ENCODE measurements at regions not wholly inside any gene's neighbourhood (a gene's known extent, or its start where the extent isn't known, plus 50 kb on each side); places are given as distances from the start of the nearest gene placed in this dataset.

DNA sequence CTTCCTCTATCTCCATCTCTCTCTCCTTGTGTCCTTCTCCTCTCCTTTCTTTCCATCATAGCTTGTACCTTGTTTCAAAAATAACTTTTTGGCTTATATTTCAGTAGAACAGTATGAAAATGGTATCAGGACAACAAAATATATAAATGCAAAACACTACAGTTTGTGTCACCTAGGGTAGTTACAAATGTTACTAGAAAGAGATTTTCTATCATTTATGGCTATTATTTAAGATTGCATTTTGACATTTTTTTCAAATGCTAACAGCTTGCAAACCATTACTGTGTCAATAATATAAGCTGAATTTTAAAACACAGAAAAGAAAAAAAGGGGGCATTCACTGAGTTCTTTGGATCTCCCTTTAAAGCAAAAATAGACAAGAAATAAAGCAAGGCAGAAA is 392.3 kb upstream of the LRRC4C start:
- TF ChIP-seq, protein P1, sequence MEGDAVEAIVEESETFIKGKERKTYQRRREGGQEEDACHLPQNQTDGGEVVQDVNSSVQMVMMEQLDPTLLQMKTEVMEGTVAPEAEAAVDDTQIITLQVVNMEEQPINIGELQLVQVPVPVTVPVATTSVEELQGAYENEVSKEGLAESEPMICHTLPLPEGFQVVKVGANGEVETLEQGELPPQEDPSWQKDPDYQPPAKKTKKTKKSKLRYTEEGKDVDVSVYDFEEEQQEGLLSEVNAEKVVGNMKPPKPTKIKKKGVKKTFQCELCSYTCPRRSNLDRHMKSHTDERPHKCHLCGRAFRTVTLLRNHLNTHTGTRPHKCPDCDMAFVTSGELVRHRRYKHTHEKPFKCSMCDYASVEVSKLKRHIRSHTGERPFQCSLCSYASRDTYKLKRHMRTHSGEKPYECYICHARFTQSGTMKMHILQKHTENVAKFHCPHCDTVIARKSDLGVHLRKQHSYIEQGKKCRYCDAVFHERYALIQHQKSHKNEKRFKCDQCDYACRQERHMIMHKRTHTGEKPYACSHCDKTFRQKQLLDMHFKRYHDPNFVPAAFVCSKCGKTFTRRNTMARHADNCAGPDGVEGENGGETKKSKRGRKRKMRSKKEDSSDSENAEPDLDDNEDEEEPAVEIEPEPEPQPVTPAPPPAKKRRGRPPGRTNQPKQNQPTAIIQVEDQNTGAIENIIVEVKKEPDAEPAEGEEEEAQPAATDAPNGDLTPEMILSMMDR (IDR thresholded peaks at IDR 0.05; ENCODE audit: extremely low read depth in 1 of 2, insufficient read depth in 1 of 2, low read depth in 1 of 2, low read length in 2 of 2): no peak
- TF ChIP-seq FOS (IDR thresholded peaks at IDR 0.05; ENCODE audit: borderline replicate concordance, insufficient read depth, low read length): no peak
- no peak for TF ChIP-seq MYC (IDR thresholded peaks at IDR 0.05; ENCODE audit: low read depth, low read length)
- no peak for TF ChIP-seq EZH2 (IDR thresholded peaks at IDR 0.05; ENCODE audit: borderline replicate concordance, low read depth, low read length, severe bottlenecking)

All from endothelial cell of umbilical vein (primary cell).